PC-3 (cell line): ENCODE measurements at regions not wholly inside any gene's neighbourhood (a gene's known extent, or its start where the extent isn't known, plus 50 kb on each side); places are given as distances from the start of the nearest gene placed in this dataset.

ENCODE experiments used
- ATAC-seq: fragments of 200-7000 bp; cut with Tn5 transposase; 2 replicates; pipeline ENCODE4 v1.9.1; 2020; ENCODE audit warnings: mild to moderate bottlenecking, moderate library complexity
- BruUV-seq: library from RNA; stranded (reverse); fragments of 400-500 nt; replicated peaks from 2 replicates; lab custom pipeline; 2021; lab: Mats Ljungman, UMichigan
- CTCF ChIA-PET: fragments of 300-600 bp; sonication (Branson Sonifier 250); formaldehyde crosslinking; loops from one replicate; lab custom pipeline; 2022; ENCODE audit warnings: antibody characterized with exemption; lab: Charles Lee
- POLR2A ChIA-PET: fragments of 300-600 bp; sonication (Branson Sonifier 250); formaldehyde crosslinking; loops from one replicate; lab custom pipeline; 2022; ENCODE audit warnings: antibody characterized with exemption; ENCODE audit not compliant: unreplicated experiment; lab: Charles Lee
- DNase-seq: peaks from one replicate; pipeline ENCODE4 v3.0.0-alpha.2; 2015
- H2AFZ ChIP-seq: fragments of 300-600 bp; sonication (generic); 2 replicates; pipeline ENCODE4 v1.6.0; 2016; ENCODE audit warnings: antibody characterized with exemption, low read length
- H3F3A ChIP-seq: fragments of 300-600 bp; sonication (generic); one replicate; pipeline ENCODE4 v1.6.0; 2017; ENCODE audit warnings: antibody characterized with exemption, low read length, control low read depth, mild to moderate bottlenecking; ENCODE audit not compliant: unreplicated experiment
- H3K27ac ChIP-seq: fragments of 300-600 bp; sonication (generic); 2 replicates; pipeline ENCODE4 v1.5.1; 2016; ENCODE audit warnings: mild to moderate bottlenecking, low read length
- H3K27me3 ChIP-seq: fragments of 300-600 bp; sonication (generic); 2 replicates; pipeline ENCODE4 v1.6.1; 2016; ENCODE audit warnings: low read length, mixed read lengths
- H3K36me3 ChIP-seq: fragments of 300-600 bp; sonication (generic); 2 replicates; pipeline ENCODE4 v1.6.1; 2016; ENCODE audit warnings: low read depth, mixed run types, low read length, mixed read lengths
- H3K4me1 ChIP-seq: fragments of 300-600 bp; sonication (generic); 2 replicates; pipeline ENCODE4 v1.5.1; 2016; ENCODE audit warnings: low read length; ENCODE audit not compliant: insufficient read depth
- H3K4me2 ChIP-seq: fragments of 300-600 bp; sonication (generic); 2 replicates; pipeline ENCODE4 v1.6.0; 2016; ENCODE audit warnings: low read length
- H3K4me3 ChIP-seq: fragments of 300-600 bp; sonication (generic); 2 replicates; pipeline ENCODE4 v1.5.1; 2016; ENCODE audit warnings: mild to moderate bottlenecking, low read length, mixed read lengths
- H3K79me2 ChIP-seq: fragments of 300-600 bp; sonication (generic); 2 replicates; pipeline ENCODE4 v1.6.1; 2017; ENCODE audit warnings: low read length, mixed read lengths
- H3K9ac ChIP-seq: fragments of 300-600 bp; sonication (generic); 2 replicates; pipeline ENCODE4 v1.6.0; 2016; ENCODE audit warnings: mild to moderate bottlenecking, low read length
- H3K9me2 ChIP-seq: fragments of 300-600 bp; sonication (generic); replicated peaks from 2 replicates; pipeline ENCODE4 v1.6.1; 2016; ENCODE audit warnings: mixed run types, low read length, mixed read lengths
- H3K9me3 ChIP-seq: fragments of 300-600 bp; sonication (generic); 2 replicates; pipeline ENCODE4 v1.6.1; 2016; ENCODE audit warnings: low read length, mixed read lengths
- H4K20me1 ChIP-seq: fragments of 300-600 bp; sonication (generic); 2 replicates; pipeline ENCODE4 v1.6.1; 2016; ENCODE audit warnings: low read length, mixed read lengths
- EZH2 ChIP-seq: fragments of 300-600 bp; sonication (generic); IDR thresholded peaks from one replicate; pipeline ENCODE4 v1.6.1; 2017; ENCODE audit warnings: antibody characterized with exemption, mild to moderate bottlenecking, low read length; ENCODE audit not compliant: unreplicated experiment
- EZH2phosphoT487 ChIP-seq: fragments of 300-600 bp; sonication (generic); IDR thresholded peaks from 2 replicates; pipeline ENCODE4 v1.6.1; 2018; ENCODE audit warnings: mild to moderate bottlenecking, antibody characterized with exemption, low read length, borderline replicate concordance
- intact Hi-C: fragments of 100-400 bp; cut with micrococcal nuclease; formaldehyde crosslinking; loops from 2 replicates; pipeline ENCODE4 v1.9.0; 2023
- TF ChIP-seq, protein P1 (sequence below): fragments of 300-600 bp; sonication (generic); conservative IDR thresholded peaks from 2 replicates; pipeline ENCODE4 v1.5.1; 2017; ENCODE audit warnings: antibody characterized with exemption, low read depth, mild to moderate bottlenecking, low read length

DNA sequence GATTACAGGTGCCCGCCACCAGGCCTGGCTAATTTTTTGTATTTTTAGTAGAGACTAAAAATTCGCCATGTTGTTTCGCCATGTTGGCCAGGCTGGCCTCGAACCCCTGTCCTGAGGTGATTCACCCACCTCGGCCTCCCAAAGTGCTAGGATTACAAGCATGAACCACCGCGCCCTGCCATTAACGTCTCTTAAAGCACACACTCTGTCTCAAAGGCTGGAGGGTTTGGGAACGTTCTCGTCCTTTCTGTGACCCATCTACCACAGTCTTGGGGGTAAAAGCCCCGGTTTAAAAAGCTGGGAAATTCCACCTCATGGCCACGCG is 57.8 kb upstream of the ARID1B start:
- H3K27me3 ChIP-seq = no peaks in the 10 kb centered on the region
- no peaks in the 10 kb centered on the region for H3K36me3 ChIP-seq
- TSS peak; percentile 93 for BruUV-seq
- H3K4me1 ChIP-seq = peaks cover 18% of the 10 kb centered on the region
- ChIA-PET POLR2A (no interaction called here), CTCF (no interaction called here)
- peak overlapping the region; percentile 47 for H3K9ac ChIP-seq
- intact Hi-C loops = no loop called here
- H4K20me1 ChIP-seq = no peaks in the 10 kb centered on the region
- H3K9me2 ChIP-seq = no peaks in the 10 kb centered on the region
- no peak for DNase-seq
- H3K79me2 ChIP-seq = no peaks in the 10 kb centered on the region
- no peak for ATAC-seq
- H3F3A ChIP-seq = no peaks in the 10 kb centered on the region
- no peaks in the 10 kb centered on the region for H3K9me3 ChIP-seq
- TF ChIP-seq EZH2 = no peak
- no peak for TF ChIP-seq EZH2phosphoT487
- TF ChIP-seq, protein P1, sequence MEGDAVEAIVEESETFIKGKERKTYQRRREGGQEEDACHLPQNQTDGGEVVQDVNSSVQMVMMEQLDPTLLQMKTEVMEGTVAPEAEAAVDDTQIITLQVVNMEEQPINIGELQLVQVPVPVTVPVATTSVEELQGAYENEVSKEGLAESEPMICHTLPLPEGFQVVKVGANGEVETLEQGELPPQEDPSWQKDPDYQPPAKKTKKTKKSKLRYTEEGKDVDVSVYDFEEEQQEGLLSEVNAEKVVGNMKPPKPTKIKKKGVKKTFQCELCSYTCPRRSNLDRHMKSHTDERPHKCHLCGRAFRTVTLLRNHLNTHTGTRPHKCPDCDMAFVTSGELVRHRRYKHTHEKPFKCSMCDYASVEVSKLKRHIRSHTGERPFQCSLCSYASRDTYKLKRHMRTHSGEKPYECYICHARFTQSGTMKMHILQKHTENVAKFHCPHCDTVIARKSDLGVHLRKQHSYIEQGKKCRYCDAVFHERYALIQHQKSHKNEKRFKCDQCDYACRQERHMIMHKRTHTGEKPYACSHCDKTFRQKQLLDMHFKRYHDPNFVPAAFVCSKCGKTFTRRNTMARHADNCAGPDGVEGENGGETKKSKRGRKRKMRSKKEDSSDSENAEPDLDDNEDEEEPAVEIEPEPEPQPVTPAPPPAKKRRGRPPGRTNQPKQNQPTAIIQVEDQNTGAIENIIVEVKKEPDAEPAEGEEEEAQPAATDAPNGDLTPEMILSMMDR = no peak
- peak overlapping the region; percentile 60 for H3K27ac ChIP-seq
- peak overlapping the region; percentile 78 for H3K4me2 ChIP-seq
- H3K4me3 ChIP-seq = peak overlapping the region; percentile 48
- H2AFZ ChIP-seq = peak overlapping the region; percentile 87

DNA sequence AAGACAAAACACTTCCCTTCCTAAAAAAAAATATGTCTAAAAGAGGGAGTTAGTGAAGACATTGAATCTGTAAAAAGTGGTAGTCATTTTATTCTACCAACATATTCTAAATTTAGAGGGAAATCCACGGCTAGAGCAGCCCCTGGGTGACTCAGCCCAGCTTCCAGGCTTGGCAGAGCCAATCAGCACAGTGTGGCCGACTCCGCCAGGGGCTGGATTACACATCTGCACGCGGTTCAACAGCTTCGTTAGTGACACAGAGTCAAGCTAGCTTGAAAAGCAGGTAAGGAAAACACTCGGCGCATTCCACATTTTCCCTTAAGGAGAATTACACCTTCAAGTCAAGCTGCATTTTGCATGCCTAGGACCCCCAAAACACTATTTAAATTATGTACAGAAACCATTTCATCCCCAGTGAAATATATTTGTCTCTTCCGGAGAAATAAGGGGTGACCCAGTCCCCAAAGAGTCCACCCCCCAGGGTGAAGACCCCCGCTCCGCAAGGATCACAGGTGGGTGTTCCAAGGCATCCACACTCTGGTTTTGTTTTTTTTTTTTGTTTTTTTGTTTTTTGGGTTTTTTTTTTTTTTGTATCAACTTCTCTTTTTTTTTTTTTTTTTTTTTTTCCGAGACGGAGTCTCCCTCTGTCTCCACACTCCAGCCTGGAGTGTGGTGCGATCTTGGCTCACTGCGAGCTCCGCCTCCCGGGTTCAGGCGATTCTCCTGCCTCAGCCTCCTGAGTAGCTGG is 58.4 kb upstream of the ARID1B start:
- CTCF ChIA-PET = no interaction called here
- H3K9ac ChIP-seq = no peak overlapping the region
- no peaks in the 10 kb centered on the region for H3K79me2 ChIP-seq
- BruUV-seq = no TSS peak
- H3K4me1 ChIP-seq = peaks cover 18% of the 10 kb centered on the region
- H4K20me1 ChIP-seq = no peaks in the 10 kb centered on the region
- TF ChIP-seq EZH2phosphoT487 (no peak), EZH2 (no peak)
- TF ChIP-seq, protein P1 = no peak
- H3K4me3 ChIP-seq = no peak overlapping the region
- H3K9me3 ChIP-seq = no peaks in the 10 kb centered on the region
- intact Hi-C loops = no loop called here
- H3K36me3 ChIP-seq = no peaks in the 10 kb centered on the region
- no peaks in the 10 kb centered on the region for H3F3A ChIP-seq
- no peaks in the 10 kb centered on the region for H3K9me2 ChIP-seq
- H3K4me2 ChIP-seq = no peak overlapping the region
- no peaks in the 10 kb centered on the region for H3K27me3 ChIP-seq
- no peak for ATAC-seq
- no peak overlapping the region for H3K27ac ChIP-seq
- DNase-seq = no peak
- H2AFZ ChIP-seq = no peak overlapping the region
- POLR2A ChIA-PET = no interaction called here

DNA sequence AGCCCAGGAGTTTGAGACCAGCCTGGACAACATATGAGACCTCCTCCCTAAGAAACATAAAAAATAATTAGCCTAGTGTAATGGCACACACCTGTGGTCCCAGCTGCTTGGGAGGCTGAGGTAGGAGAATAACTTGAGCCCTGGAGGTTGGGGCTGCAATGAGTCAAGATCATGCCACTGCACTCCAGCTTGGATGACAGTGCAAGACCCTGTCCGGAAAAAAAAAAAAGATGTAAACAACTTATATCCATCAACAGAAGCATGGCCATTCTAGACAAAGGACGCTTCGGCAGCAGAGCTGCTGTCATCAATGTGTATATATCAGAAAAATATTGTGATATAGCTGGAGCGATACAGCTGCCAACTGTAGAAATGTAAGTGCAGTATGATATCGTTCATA is 59.6 kb upstream of the ARID1B start:
- CTCF ChIA-PET = no interaction called here
- POLR2A ChIA-PET = no interaction called here
- TF ChIP-seq EZH2 (no peak), EZH2phosphoT487 (no peak)
- TF ChIP-seq, protein P1 = no peak
- Histone ChIP-seq H2AFZ (no peak overlapping the region), H3K27me3 (no peaks in the 10 kb centered on the region), H3F3A (no peaks in the 10 kb centered on the region), H3K27ac (no peak overlapping the region), H4K20me1 (no peaks in the 10 kb centered on the region), H3K79me2 (no peaks in the 10 kb centered on the region), H3K9ac (no peak overlapping the region), H3K4me1 (peaks cover 18% of the 10 kb centered on the region), H3K4me3 (no peak overlapping the region), H3K9me3 (no peaks in the 10 kb centered on the region), H3K4me2 (no peak overlapping the region), H3K9me2 (no peaks in the 10 kb centered on the region), H3K36me3 (no peaks in the 10 kb centered on the region)
- DNase-seq = no peak
- intact Hi-C loops = no loop called here
- no peak for ATAC-seq
- BruUV-seq = no TSS peak
